ENCODE measurements at regions not wholly inside any gene's neighbourhood (a gene's known extent, or its start where the extent isn't known, plus 50 kb on each side); places are given as distances from the start of the nearest gene placed in this dataset.

- no peak overlapping the region for H3K27ac ChIP-seq (ENCODE audit: low read depth, low read length, poor library complexity, severe bottlenecking)
- H3K9me2 ChIP-seq (ENCODE audit: low read depth, low read length), result no peaks in the 10 kb centered on the region
- TF ChIP-seq CTCF (IDR thresholded peaks at IDR 0.05; ENCODE audit: low read length) (no peak), EZH2 (IDR thresholded peaks at IDR 0.05; ENCODE audit: borderline replicate concordance, low read length) (no peak)
- no peak overlapping the region for H3K4me2 ChIP-seq (ENCODE audit: low read length)
- H3K9ac ChIP-seq (ENCODE audit: low read length), result no peak overlapping the region
- H3K27me3 ChIP-seq (ENCODE audit: insufficient read depth, low read length), result no peaks in the 10 kb centered on the region
- no peak overlapping the region for H3K4me3 ChIP-seq (ENCODE audit: low read depth, low read length, poor library complexity, severe bottlenecking)
- no peaks in the 10 kb centered on the region for H4K20me1 ChIP-seq (ENCODE audit: insufficient read depth, low read length)
- no peaks in the 10 kb centered on the region for H3F3A ChIP-seq (ENCODE audit: insufficient read depth, low read length)
- no peaks in the 10 kb centered on the region for H3K36me3 ChIP-seq (ENCODE audit: insufficient read depth, low read length)
- no peaks in the 10 kb centered on the region for H3K4me1 ChIP-seq (ENCODE audit: insufficient read depth, low read length, severe bottlenecking)
- H3K9me3 ChIP-seq (ENCODE audit: low read length), result no peaks in the 10 kb centered on the region
- no peak overlapping the region for H2AFZ ChIP-seq (ENCODE audit: low read length)
- no peaks in the 10 kb centered on the region for H3K79me2 ChIP-seq (ENCODE audit: insufficient read depth, low read length)
These were observed 126.0 kb upstream of the ACO1 start for GRCh38 chr9:32258482-32258881.

- Histone ChIP-seq H3K4me1 (ENCODE audit: insufficient read depth, low read length, severe bottlenecking) (no peaks in the 10 kb centered on the region), H3K4me3 (ENCODE audit: low read depth, low read length, poor library complexity, severe bottlenecking) (no peak overlapping the region), H3K36me3 (ENCODE audit: insufficient read depth, low read length) (no peaks in the 10 kb centered on the region), H3K4me2 (ENCODE audit: low read length) (no peak overlapping the region), H3K27me3 (ENCODE audit: insufficient read depth, low read length) (no peaks in the 10 kb centered on the region), H4K20me1 (ENCODE audit: insufficient read depth, low read length) (no peaks in the 10 kb centered on the region), H3K79me2 (ENCODE audit: insufficient read depth, low read length) (no peaks in the 10 kb centered on the region), H3K27ac (ENCODE audit: low read depth, low read length, poor library complexity, severe bottlenecking) (no peak overlapping the region), H3K9ac (ENCODE audit: low read length) (no peak overlapping the region), H3K9me2 (ENCODE audit: low read depth, low read length) (no peaks in the 10 kb centered on the region), H2AFZ (ENCODE audit: low read length) (no peak overlapping the region), H3K9me3 (ENCODE audit: low read length) (no peaks in the 10 kb centered on the region), H3F3A (ENCODE audit: insufficient read depth, low read length) (no peaks in the 10 kb centered on the region)
- no peak for TF ChIP-seq EZH2 (IDR thresholded peaks at IDR 0.05; ENCODE audit: borderline replicate concordance, low read length)
- no peak for TF ChIP-seq CTCF (IDR thresholded peaks at IDR 0.05; ENCODE audit: low read length)
These were observed 124.1 kb upstream of the ACO1 start for GRCh38 chr9:32260151-32260862.

GRCh38 chr9:32264170-32264864 is 120.1 kb upstream of the ACO1 start:
- no peaks in the 10 kb centered on the region for H3K27me3 ChIP-seq (ENCODE audit: insufficient read depth, low read length)
- no peaks in the 10 kb centered on the region for H3K4me1 ChIP-seq (ENCODE audit: insufficient read depth, low read length, severe bottlenecking)
- no peak overlapping the region for H3K4me2 ChIP-seq (ENCODE audit: low read length)
- H3F3A ChIP-seq (ENCODE audit: insufficient read depth, low read length), result no peaks in the 10 kb centered on the region
- no peak overlapping the region for H2AFZ ChIP-seq (ENCODE audit: low read length)
- no peak for TF ChIP-seq EZH2 (IDR thresholded peaks at IDR 0.05; ENCODE audit: borderline replicate concordance, low read length)
- no peak; the same call in 1 of the 2 replicates for TF ChIP-seq CTCF (IDR thresholded peaks at IDR 0.05; ENCODE audit: low read length)
- no peak overlapping the region for H3K27ac ChIP-seq (ENCODE audit: low read depth, low read length, poor library complexity, severe bottlenecking)
- H3K79me2 ChIP-seq (ENCODE audit: insufficient read depth, low read length), result no peaks in the 10 kb centered on the region
- H3K9me3 ChIP-seq (ENCODE audit: low read length), result no peaks in the 10 kb centered on the region
- no peaks in the 10 kb centered on the region for H3K36me3 ChIP-seq (ENCODE audit: insufficient read depth, low read length)
- H3K9me2 ChIP-seq (ENCODE audit: low read depth, low read length), result no peaks in the 10 kb centered on the region
- H4K20me1 ChIP-seq (ENCODE audit: insufficient read depth, low read length), result no peaks in the 10 kb centered on the region
- no peak overlapping the region for H3K9ac ChIP-seq (ENCODE audit: low read length)
- no peak overlapping the region for H3K4me3 ChIP-seq (ENCODE audit: low read depth, low read length, poor library complexity, severe bottlenecking)
